ENCODE measurements at regions not wholly inside any gene's neighbourhood (a gene's known extent, or its start where the extent isn't known, plus 50 kb on each side); places are given as distances from the start of the nearest gene placed in this dataset.
"Not testable (repeated sequence)": the region's sequence is repeated elsewhere in the genome, so short reads cannot be mapped to it uniquely, and the experiment has no call there.

DNA sequence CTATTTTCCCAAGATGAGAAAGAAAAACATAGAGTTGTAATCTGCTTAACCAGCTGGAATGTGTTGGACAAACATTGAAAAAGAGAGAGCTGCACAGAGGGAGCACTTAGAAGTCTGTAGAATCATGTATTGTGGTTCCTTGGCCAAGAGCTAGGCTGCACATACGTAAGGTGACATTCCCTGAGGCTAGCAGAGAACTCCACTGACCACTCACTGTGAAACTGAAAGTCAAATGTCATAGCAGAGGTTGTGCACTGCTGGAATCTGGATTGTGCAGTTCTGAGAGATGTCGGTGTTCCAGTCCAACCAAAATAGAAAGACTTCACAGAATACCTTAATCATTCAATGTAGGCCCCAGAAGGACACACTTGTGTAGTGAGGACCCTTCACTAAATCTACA is 772.8 kb upstream of the RAG2 start:
- DNase-seq: no peak

DNA sequence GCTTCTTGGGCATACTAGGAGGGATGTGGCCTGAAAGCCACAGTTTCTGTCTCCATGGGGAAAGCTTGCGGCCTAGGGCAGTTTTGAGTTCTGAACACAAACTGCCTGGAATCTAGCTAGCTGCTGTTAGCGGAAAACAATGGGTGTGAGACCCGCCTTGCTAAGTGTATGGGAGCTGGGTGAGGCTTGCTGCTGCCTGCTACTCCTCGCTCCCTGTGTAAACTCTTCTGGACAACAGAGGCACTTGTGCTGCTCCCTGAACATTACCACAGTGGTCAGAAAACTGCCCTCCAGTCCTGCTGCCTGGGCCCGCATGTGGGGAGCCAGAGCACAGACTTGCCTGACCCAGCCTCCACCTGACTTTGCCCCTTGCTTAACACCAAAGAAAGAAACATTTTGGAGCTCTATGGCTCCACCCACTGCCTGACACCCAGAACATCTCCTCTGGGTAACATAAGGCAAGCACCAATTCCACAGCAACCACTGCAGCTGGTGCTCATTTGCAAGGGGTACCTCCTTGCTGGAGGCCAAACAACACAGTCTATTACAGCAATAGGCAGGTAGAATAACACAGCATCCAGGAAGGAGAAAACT is 766.3 kb upstream of the RAG2 start:
- DNase-seq: no peak

DNA sequence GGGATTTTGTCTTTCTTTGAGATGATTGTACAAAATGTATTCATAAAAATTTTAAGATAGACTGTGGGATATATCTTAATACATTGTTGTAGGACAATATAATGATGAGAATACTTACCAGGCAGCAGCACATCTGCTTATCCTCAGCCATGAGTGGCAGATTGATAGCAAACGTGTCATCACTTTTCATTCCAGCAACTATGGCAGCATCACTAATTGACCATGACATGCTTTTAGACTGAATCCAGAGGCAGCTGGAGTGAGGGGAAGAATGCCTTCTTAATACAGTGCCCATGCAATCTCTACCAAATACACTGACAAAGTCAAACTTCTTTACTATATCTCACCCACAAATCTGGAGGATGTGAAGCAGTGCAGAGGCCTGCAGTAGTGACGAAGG is 755.2 kb upstream of the RAG2 start:
- no peak for DNase-seq

- no peak for DNase-seq
Observed at GRCh38 chr11:37352485-37352884, 754.4 kb upstream of the RAG2 start.

DNA sequence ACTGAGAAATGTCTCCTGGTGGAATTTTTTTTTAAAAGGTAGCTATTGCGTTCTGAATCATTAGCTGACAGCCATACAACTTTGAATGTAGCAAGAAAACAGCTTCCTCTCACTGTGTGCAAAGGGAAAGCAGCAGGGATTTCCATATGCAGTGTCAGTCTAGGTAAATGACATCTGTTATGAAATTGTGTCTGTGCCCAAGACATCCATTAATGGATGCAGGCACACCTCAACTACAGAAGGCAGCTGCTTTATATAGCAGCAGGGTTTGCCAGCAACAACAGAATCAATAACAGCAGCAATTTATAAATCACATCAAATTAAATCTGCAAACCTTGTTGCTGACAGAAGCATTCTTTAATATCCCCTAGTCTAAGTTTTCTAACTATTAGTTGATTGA is 745.3 kb upstream of the RAG2 start:
- DNase-seq: no peak

- DNase-seq: no peak
Observed at GRCh38 chr11:37336401-37336800, 738.4 kb upstream of the RAG2 start.

- DNase-seq: no peak
Observed at GRCh38 chr11:37333345-37333744, 735.3 kb upstream of the RAG2 start.

GRCh38 chr11:37323843-37324242 is 725.8 kb upstream of the RAG2 start:
- no peak for DNase-seq

- no peak for DNase-seq
Observed at GRCh38 chr11:37322333-37323194, 724.5 kb upstream of the RAG2 start.

GRCh38 chr11:37320921-37321320 is 722.9 kb upstream of the RAG2 start:
- no peak for DNase-seq

GRCh38 chr11:37317803-37318202 is 719.8 kb upstream of the RAG2 start:
- DNase-seq: no peak

- DNase-seq: no peak
Observed at GRCh38 chr11:37313266-37313665, 715.2 kb upstream of the RAG2 start.

DNA sequence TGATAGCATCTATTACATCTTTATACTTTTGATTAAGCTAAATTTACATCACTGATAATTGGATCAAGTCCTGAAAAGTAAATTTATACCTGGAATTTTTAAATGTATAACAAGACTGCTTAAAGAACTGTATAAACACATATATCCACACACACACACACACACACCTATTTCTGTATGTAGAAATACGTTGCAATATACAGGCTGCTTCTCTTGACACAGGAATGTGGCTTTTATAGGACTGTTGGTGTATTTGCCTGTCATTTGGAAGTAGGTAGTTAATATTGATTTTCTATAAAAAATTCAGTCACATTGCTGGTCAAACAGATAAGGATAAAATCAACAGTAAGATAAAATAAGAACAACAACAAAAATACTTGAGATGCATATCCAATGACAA is 708.5 kb upstream of the RAG2 start:
- no peak for DNase-seq

DNA sequence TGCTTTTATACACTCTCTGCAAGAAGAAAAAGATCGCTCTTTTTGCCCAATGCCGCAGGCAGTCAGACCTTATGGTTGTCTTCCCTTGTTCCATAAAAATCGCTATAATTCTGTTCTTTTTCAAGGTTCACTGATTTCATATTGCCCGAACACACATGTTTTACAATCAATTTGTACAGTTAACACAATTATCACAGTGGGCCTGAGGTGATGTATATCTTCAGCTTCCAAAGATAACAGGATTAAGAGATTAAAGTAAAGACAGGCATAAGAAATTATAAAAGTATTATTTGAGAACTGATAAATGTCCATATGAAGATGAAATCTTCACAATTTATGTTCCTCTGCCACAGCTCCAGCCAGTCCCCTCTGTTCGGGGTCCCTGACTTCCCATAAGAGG is 703.4 kb upstream of the RAG2 start:
- not testable (repeated sequence) for DNase-seq

DNA sequence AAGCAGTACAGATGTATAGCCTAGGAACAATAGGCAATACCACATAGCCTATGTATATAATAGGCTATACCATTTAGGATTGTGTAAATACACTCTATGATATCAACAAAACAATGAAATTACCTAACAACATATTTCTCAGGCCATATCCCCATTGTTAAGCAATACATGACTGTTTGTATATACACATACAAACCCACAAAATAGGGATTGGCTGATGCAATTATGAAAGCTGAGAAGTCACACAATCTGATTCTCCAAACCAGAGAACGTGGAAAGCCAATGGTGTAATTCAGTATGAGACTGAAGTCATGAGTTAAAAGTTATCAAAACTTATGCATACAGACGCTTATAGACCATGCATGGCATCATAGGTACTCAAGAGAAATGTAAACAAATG is 700.1 kb upstream of the RAG2 start:
- no peak for DNase-seq

DNA sequence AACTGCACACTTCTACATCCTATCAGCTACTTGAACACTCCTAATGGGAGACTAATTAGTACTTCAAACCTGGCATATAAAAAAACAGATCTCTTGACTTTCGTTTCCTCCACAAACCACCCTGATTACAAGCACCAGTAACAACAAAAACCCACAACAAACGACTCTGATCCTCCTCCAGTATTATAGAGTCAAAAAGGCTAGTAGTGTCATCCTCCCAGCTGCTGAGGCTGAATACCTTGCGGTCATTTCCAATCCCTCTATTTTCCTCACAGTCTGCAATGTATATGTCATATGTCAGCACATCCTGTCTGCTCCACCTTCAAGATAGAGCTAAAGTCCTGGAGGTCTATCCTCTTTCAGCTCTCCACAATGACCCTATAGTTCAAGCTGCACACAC is 688.9 kb upstream of the RAG2 start:
- DNase-seq: no peak

GRCh38 chr11:37282367-37282766 is 684.3 kb upstream of the RAG2 start:
- DNase-seq: no peak

DNA sequence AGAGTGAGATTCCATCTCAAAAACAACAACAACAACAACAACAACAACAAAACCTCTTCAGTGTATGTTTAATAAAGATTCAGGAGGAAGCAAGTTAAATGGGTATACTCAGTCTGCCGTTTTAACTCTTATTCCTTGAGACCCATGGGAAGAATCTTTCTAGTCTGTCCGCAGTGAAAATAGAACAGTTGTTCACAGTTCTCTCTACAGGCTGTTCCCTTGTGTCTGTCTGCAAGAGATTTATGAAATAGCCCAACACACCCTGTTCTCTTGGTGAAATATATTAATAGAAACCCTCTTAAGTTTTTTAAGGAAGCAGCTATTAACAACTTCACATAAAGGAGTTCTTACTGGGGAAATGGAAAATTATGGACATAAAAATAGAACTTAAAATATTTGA is 682.2 kb upstream of the RAG2 start:
- no peak for DNase-seq

DNA sequence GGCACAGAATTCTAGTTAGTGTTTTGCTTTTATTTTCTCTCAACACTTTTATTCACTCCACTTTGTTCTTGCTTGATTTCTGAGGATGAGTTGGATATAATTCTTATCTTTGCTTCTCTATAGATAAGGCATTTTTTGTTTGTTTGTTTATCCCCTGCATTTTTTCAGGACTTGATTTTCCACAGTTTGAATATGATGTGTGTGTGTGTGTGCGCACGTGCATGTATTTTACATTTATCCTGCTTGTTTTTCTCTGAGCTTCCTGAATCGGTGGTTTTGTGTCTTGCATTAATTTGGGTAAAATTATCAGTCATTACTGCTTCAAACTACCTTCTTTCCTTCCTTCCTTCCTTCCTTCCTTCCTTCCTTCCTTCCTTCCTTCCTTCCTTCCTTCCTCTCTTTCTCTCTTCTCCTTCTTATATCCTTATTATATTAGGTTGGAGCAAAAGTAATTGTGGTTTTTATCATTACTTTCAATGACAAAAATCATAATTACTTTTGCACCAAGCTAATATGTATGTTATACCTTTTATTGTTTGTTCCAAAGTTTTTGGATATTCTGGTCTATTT is 679.9 kb upstream of the RAG2 start:
- no peak for DNase-seq

- no peak for DNase-seq
Observed at GRCh38 chr11:37264783-37265182, 666.7 kb upstream of the RAG2 start.

- no peak for DNase-seq
Observed at GRCh38 chr11:37264060-37264459, 666.0 kb upstream of the RAG2 start.

- not testable (repeated sequence) for DNase-seq
Observed at GRCh38 chr11:37263467-37263866, 665.4 kb upstream of the RAG2 start.

- DNase-seq: no peak
Observed at GRCh38 chr11:37259734-37260133, 661.7 kb upstream of the RAG2 start.

DNA sequence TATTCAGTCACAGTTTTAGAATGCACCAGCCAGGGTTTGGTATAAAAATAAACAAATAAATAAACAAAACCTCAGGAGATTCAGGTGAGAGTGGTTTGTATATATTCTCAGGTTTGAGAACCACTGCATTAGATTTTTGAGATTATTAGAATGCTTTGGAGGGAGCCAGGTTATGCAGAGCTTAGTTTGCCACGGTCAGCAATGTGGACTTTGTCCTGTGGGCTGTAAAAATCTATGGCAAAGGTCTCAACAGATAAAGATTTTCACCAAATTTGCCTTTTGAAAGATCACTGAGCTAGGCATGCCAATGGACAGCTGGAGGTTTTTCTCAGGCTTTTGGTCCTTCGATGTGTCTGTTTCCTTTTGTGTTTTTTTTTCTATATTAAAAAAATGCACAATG is 650.1 kb upstream of the RAG2 start:
- DNase-seq: no peak

All from activated CD4-positive, alpha-beta T cell treated with anti-CD3 and anti-CD28 coated beads, Interleukin-2, amount 50 U/mL, for 48 hours (primary cell).